NCI-H345 treated with DMSO at 0.1 percent for 48 hours (cell line): ENCODE measurements at regions not wholly inside any gene's neighbourhood (a gene's known extent, or its start where the extent isn't known, plus 50 kb on each side); places are given as distances from the start of the nearest gene placed in this dataset.

ENCODE experiments used
- DNase-seq: peaks from one replicate; lab custom pipeline; 2025; ENCODE audit not compliant: unreplicated experiment; lab: John Stamatoyannopoulos, UW

DNA sequence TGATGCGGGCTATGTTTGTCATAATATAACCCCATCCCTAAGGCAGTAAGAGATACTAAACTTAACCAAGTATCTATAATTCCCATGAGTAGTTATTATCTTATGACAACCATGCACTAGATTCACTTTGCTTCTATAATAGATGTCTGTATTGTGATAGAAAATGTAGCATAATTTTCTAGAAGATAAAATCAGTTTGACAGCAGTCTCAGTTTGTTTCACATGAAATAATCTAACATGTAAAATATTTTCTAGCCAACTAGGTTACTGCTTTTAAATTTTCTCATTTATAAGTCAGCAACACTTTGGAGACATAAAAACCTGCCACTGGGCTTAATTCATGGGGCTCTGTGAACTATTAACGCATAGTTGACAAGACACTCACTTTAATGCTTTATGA lies 1410.7 kb upstream of the ATXN8OS start:
- DNase-seq = no peak

DNA sequence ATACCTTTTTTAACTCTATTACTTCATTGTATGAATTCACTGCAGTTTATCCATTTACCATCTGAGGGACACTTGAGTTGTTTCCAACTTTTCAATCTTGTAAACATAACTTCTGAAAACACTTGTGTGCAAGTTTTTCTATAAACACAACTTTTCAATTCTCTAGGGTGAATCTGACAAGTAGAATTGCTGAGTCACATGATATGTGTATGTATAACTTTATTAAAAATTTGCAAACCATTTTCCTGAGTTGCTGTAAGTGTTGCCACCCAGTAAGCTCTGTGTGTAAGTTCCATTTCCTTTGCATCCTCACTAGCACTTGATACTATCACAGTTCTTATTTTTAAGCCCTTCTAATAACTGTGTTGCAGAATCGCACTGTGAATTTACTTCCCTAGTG lies 1415.6 kb upstream of the ATXN8OS start:
- no peak for DNase-seq

DNA sequence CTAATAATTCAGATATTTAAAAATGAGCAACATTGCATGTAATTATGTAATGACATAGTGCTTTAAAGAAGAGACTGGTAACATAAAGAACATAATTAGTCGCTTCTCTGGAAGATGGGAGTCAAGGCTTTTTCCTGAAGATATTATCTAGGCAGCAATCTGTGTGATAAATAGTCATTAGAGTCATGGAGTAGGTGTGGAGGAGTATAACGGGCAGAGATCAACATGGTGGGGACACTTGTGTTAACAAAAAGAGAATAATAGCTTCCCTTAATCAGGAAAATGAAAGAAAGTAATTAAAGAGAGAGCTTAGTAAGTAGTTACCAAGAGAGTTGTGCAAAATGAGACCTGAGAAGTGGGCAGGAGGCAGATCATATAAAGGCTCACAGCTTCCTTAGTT lies 1417.1 kb upstream of the ATXN8OS start:
- no peak for DNase-seq

DNA sequence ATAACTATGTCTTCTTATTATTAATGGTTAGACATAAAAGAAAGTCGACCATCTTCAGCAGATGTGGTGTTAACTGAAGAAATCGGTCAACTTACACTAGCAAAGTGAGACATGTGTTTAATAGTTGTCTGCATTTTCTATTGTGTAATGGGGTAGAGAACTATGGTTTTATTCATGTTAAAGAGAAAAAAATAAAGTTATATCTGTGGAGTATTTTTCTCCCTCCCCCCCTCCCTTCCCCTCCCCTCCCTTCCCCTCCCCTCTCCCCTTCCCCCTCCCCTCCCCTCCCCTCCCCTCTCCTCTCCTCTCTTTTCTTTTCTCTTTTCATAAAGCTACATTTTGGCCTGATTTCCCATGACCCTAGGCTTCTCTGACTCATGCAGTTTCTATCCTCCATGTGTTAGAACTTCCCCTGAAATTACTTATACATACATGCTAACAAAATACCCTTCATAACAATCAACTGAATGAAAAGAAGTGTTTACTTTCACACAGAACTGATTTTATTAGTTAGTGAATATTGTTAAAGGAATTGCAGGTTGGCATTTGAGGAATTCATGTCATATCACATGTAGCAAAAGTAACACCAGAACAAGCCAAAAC lies 1431.0 kb upstream of the ATXN8OS start:
- no peak for DNase-seq

DNA sequence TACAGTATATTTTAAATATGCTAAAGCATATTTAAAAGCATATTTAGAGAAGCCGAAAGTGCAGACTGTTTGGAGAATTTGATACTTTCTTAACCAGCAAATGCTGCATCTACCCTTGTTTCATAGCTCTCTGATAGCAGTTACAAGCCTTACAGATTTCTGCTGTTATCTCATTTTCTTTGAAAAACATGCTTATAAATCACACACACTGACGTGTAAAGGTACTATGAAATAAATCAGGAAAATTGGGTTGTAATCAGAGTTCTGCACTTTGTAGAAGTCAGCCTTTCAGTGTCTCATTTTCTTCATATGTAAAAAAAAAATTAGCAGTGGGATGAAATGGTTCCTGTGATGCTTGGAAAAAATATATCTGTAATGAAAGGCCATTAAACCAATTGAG lies 1432.4 kb upstream of the ATXN8OS start:
- DNase-seq = no peak

DNA sequence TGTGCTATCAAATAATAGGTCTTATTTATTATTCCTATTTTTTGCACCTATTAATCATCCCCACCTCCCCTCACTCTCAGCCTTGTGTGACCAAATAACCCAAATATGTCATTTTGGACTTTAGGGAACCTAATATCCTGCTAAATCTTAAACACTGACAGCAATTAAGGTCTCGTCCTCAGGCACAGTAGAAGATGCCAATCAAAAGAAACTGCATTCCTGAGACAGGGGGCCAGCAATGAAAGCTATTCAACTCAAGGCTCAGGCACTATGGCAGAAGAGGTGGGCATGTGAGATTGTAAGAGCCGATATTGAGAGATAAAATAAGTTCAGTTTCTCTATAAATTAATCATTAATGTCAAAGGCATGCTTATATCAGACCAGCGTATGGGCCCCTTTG lies 1437.7 kb upstream of the PCDH9 start:
- no peak for DNase-seq

DNA sequence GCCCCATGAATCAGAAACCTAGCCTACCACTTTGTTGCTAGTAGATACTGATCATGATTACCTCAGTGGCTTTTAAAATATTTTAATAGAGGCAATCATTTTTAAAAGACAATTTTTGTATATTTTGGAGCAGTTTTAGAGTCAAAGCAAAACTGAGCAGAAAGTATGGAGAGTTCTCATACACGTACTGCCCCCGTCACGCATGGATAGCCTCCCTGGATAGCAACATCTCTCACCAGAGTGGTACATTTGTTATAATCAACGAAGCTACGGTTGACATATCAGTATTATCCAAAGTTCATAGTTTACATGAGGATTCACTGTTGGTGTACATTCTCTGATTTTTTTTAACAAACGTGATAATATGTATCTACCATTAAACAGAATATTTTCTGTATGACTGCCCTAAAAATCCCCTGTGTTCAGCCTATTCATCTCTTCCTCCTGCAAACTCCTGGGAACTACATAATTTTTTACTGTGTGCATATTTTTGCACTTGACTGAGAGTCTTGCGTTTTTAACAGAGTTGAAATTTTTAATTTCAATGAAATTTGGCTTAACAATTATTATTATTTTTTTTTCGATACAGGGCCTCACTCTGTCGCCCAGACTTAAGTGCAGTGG lies 1436.8 kb upstream of the PCDH9 start:
- DNase-seq = no peak

DNA sequence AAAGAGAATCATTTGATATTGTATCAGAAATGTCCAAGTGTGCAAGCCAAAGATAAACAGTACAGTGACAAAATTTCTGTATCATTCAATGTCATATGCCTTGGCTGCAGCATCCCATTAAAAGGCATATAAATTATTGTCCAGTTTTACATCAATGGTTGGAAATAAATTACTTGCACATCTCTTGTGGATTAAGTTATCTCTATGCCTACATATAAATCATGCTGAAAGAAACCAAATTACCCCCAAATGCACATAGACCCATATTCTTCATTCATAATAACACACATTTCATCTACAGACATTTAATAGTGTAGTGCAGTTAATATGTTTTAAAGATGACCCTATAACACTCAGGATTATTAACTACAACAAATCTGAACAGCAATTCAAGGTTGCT lies 1415.7 kb upstream of the PCDH9 start:
- no peak for DNase-seq

DNA sequence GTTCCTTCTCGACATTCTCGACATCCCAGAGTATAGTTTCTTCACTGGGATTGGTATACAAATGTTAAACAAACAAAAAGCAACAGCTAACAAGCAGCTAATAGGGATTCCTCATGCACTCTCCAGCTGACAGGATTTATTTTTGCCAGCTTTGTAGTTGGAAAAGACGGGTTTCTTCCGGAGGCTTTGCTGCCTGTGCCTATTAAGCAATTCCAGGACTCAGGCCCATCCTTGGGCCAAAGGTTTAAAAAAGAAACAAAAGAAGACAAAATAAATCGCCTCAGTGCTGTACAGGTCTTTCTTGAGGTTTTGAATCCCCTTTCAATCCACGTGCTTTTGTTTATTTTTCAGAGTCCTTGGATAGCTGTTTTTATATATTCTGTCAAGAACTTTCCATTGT lies 1414.5 kb upstream of the PCDH9 start:
- DNase-seq = no peak

DNA sequence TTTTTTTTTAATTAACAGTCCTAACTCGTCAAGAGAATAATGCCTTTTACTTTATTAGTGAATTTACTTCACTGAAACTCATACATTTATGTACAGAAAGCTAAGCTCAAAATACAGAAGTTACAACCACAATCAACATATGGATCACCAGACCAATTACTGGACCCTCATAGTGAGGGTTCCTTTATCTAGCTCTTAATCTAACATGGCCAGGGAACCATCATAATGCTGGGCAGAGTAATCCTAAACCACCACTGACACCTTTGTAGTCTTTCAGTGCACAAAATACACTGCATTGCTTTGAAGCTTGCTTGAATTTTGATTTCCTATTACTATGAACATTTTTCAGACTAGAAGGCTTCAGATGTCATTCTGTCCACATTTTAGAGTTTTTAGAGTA lies 1406.6 kb upstream of the PCDH9 start:
- no peak for DNase-seq

DNA sequence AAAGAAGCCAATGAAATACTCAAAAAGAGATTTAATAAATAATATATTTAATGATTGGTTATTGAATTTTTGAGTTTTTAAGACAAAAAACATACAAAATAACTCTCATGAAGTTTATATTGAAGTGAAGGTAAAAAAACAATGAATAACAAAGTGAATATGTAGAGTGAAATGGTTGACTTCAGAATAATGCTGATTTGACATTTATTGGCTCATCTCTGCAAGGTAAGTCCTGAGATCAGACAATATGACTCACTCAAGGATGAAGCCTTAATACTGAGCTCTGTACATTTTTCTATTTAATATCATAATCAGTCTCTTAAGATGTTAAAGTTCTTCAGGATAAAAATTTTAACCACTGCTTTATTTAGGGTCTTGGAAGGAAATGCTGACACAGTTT lies 1398.9 kb upstream of the PCDH9 start:
- no peak for DNase-seq

DNA sequence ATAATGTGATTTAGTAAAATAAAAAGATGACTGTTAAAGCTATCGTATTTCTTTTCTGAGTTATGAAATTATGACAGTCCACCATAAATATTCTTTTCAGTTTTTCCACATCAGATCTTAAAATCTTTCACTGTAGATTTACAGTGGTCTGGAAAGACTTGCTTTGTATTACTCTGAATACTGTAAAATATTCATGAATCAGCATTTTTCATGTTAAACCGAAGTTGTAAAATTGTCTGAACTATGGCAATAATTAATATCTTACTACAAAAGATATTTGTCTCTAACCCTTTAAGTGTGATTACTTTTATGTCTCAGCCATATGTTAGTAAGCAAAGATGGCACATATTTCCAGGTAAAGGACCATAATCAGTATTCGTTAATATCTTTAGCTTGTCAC lies 1397.2 kb upstream of the PCDH9 start:
- no peak for DNase-seq

DNA sequence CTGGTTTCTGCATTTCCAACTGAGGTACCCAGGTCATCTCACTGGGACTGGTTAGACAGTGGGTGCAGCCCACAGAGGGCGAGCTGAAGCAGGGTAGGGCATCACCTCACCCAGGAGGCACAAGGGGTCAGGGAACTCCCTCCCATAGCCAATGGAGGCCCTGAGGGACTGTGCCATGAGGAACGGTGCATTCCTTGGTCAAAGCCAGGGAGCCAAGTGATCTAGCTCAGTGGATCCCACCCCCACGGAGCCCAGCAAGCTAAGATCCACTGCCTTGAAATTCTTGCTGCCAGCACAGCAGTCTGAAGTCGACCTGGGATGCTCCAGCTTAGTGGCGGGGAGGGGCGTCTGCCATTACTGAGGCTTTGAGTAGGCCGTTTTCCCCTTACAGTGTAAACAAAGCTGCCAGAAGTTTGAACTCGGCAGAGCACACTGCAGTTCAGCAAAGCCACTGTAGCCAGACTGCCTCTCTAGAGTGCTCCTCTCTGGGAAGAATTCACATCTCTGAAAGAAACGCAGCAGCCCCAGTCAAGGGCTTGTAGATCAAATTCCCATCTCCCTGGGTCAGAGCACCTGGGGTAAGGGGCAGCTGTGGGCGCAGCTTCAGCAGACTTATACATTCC lies 1386.6 kb upstream of the PCDH9 start:
- DNase-seq = no peak

DNA sequence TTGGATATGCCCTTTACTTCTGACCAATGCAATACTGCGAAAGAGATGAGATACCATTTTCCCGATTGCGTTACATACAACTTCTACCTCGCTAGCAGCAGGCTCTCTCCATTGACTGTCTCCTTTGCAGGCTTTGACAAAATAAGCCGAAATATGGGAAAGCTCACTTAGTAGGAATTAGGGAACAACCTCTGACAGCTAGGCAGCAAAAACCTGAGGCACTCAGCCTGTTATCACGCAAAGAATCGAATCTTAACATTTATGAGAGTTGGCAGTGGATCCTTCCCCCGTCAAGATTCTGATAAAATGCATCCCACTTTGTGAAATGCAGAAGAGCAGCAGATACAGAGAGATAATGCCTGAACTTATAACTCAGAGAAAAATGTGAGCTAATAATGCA lies 1379.5 kb upstream of the PCDH9 start:
- no peak for DNase-seq

DNA sequence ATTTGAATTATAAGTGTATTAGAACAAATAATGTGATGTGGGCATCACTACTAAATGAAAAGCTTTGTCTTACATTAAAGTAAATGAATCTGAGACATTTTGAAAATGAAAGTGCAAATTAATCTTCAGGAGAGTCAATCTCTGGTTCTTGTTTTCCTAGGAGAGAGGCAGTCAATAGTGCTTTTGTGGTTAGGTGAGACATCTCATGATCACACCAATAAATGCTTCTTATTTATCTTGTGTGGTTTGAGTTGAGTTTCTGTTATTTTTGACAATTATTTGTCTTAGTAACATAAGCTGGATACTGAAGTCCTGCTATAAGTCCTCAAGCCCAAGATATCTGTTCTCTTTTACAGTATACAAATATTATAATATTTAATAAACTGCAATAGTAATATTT lies 1378.0 kb upstream of the PCDH9 start:
- no peak for DNase-seq

DNA sequence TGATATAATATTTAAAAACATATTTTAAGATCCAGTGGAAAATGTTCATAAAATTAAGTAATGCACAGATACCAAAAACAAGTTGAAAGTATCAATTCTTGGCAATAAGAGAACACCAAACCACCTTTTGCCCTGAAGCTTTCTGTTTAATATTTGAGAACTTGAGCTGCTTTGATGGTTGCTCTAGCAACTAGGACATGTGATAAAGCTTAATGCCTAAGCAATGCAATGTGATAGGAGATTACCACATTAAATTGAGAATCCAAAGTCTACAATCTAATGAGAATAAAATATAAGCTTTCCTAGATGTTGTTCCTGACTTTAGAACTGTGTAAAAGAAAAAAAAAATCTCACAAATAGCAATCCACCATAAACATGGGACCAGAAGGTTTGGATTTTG lies 1367.5 kb upstream of the PCDH9 start:
- DNase-seq = no peak

DNA sequence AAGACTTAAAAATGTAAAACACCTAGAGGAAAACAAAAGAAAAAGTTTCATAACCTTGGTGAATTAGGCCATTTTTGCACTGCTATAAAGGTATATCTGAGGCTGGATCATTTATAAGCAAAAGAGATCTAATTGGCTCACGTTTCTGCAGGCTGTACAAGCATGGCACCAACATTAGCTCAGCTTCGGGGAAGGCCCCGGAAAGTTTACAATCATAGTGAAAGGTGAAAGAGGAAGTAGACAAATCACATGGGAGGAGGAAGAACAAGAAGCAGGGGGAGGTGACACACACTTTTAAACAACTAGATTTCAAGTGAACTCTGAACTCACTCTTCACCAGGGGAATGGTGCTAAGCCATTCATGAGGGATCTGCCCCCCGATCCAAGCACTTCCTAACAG lies 1358.5 kb upstream of the PCDH9 start:
- no peak for DNase-seq

DNA sequence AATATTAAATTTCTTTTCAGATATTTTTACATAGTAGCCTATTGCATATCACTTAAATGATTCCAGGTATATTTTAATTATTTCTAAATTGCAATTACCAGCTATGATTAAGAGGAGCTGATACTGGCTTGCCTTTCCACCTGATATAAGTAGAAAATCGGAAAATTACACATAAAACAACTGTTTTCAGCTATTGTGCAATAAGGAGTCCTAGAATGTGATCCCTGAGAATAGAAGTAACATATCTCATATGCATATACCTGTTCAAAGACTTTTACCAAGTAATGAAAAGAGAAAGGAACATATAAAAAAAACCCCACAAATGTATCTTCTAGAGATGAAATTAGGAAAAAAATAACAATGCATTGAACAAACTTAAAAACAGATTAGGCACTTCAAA lies 1354.6 kb upstream of the PCDH9 start:
- no peak for DNase-seq

DNA sequence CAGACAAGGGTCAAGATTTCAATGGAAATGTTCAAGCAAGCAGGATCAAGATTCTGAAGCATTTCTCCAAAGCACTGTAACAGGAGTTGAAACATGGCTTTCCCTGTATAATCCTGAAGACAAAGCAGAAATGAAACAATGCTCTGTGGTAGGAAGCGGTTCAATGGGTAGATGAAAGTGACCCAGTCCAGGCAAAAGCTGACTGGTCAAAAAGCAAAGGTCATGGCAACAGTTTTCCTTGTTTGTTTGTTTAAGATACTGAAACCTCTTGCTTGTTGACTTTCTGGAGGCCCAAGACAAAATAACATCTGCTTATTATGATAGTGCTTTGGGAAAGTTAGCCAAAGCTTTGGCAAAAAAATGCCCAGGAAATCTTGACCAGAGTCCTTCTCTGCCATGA lies 1343.9 kb upstream of the PCDH9 start:
- no peak for DNase-seq

DNA sequence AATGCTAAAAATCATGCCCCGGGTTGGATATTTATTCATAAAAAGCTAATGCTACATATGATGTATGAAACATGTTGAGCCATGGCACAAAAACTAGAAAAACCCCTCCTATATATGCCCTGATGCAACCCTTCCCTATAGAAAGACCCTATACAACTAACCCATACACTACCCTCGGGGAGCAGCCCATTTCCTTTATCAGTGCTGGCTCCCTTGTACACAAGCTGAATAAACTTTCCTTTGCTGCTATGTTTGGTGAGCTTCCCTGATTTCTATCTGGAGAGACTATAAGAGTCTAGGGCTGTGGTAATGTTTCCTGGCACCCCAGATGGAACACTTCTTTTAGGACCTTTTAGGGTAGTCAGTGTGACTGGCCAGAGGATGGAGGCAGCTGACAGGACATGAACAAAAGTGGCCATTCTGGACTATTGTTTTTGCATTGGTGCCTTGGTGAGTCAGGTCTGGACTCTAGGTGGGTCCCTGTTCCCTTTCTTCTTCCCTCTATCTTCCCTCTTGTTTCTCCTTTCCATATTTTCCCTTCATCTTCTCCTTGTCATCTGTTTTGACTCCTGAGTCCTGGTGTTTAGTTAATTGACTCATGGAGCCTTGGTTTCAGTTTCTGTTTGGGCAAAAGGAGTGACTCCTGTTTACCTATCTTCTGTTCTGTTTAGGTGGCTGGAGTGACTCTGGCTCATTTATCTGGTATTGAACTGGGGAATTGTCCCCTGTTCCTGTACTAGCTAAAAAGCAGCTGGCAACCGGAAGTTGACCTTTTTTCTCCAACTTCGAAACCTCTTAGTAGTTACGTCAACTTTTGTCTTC lies 1321.8 kb upstream of the PCDH9 start:
- DNase-seq = no peak

DNA sequence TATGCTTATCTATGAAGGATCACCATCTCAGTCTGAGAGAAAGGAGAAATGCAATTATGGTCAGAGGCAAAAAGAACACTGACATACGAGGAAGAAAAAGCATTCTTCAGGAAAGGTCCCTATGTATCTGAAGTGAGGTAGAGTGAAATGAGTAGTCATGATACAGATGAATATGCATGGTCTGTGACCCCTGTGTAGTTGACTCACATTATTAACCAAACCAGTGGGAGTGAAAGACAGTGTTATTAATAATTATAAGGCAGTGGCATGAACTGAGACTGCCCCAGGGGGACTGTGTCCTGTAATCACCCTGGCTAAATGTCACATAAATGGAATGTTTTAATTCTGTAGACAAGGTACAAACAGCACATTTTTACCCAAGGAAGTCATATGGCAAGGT lies 1320.2 kb upstream of the PCDH9 start:
- DNase-seq = no peak

DNA sequence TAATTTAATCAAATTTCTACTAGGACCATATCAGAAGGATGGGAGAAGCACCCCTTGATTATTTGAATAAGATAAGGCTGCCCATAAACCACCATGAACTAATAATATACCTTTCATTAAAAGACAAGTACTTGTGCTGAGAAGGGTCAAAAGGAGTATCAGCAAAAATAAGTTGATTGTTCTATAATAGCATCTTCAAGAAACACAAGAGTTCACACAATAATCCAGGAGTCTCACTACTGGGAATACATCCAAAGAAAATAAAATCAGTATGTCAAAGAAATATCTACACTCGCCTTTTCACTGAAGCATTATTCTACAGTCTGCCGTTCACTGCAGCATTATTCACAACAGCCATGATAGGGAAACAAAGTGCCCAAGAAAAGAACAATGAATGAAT lies 1310.1 kb upstream of the PCDH9 start:
- no peak for DNase-seq
